ENCODE measurements at regions not wholly inside any gene's neighbourhood (a gene's known extent, or its start where the extent isn't known, plus 50 kb on each side); places are given as distances from the start of the nearest gene placed in this dataset.

GRCh38 chr14:71642715-71643114, 289.5 kb upstream of the RGS6 start:
- TF ChIP-seq CTCF (conservative IDR thresholded peaks at IDR 0.05) (no peak), EZH2 (IDR thresholded peaks at IDR 0.05; ENCODE audit: low read depth) (no peak)

All from PC-9 (cell line).